ENCODE measurements at regions not wholly inside any gene's neighbourhood (a gene's known extent, or its start where the extent isn't known, plus 50 kb on each side); places are given as distances from the start of the nearest gene placed in this dataset.
"Not testable (repeated sequence)": the region's sequence is repeated elsewhere in the genome, so short reads cannot be mapped to it uniquely, and the experiment has no call there.

- no peak overlapping the region for H3K27ac ChIP-seq (ENCODE audit: low read depth in 1 of 2, low read length in 2 of 2)
- CTCF ChIA-PET, result no interaction called here
- H3K9me3 ChIP-seq (ENCODE audit: control insufficient read depth in 1 of 2, insufficient read depth in 1 of 2, low read length in 2 of 2), result peaks cover 0 to 12% of the 10 kb centered on the region in 2 experiments
- Mint-ChIP-seq H3K36me3 (ENCODE audit: low read depth) (no peaks in the 10 kb centered on the region), H3K9me3 (no peaks in the 10 kb centered on the region), H3K27me3 (no peaks in the 10 kb centered on the region), H3K4me1 (ENCODE audit: low read depth) (no peaks in the 10 kb centered on the region), H3K4me3 (no peak overlapping the region), H3K27ac (no peak overlapping the region)
- no peak for TF ChIP-seq CTCF (IDR thresholded peaks at IDR 0.05)
- H3K4me3 ChIP-seq (ENCODE audit: low read length), result no peak overlapping the region
- no peaks in the 10 kb centered on the region for H3K4me1 ChIP-seq (ENCODE audit: insufficient read depth, low read length)
- ATAC-seq (ENCODE audit: poor library complexity) (no peak), DNase-seq (no peak)
- POLR2A ChIA-PET, result no interaction called here
- intact Hi-C loops (cut with DNase I, micrococcal nuclease), result no loop called here
- no peaks in the 10 kb centered on the region for H3K36me3 ChIP-seq (ENCODE audit: insufficient read depth, low read length)
- H3K27me3 ChIP-seq (ENCODE audit: control insufficient read depth in 1 of 2, insufficient read depth in 2 of 2, low read length in 2 of 2), result no peaks in the 10 kb centered on the region
Observed at GRCh38 chrX:121871122-121871521, 823.7 kb downstream of the GLUD2 start.

- H3K4me1 Mint-ChIP-seq (ENCODE audit: low read depth), result no peaks in the 10 kb centered on the region
- CTCF ChIA-PET, result no interaction called here
- no peak for DNase-seq
- ATAC-seq (ENCODE audit: poor library complexity), result no peak
- no peak overlapping the region for H3K27ac Mint-ChIP-seq
- no peaks in the 10 kb centered on the region for H3K27me3 Mint-ChIP-seq
- H3K36me3 Mint-ChIP-seq (ENCODE audit: low read depth), result no peaks in the 10 kb centered on the region
- no peaks in the 10 kb centered on the region for H3K36me3 ChIP-seq (ENCODE audit: insufficient read depth, low read length)
- no peak overlapping the region for H3K4me3 Mint-ChIP-seq
- no peak for TF ChIP-seq CTCF (IDR thresholded peaks at IDR 0.05)
- H3K9me3 Mint-ChIP-seq, result no peaks in the 10 kb centered on the region
- intact Hi-C loops (cut with DNase I, micrococcal nuclease), result no loop called here
- POLR2A ChIA-PET, result no interaction called here
- H3K27me3 ChIP-seq (ENCODE audit: control insufficient read depth in 1 of 2, insufficient read depth in 2 of 2, low read length in 2 of 2), result no peaks in the 10 kb centered on the region
- H3K4me3 ChIP-seq (ENCODE audit: low read length), result no peak overlapping the region
- H3K4me1 ChIP-seq (ENCODE audit: insufficient read depth, low read length), result no peaks in the 10 kb centered on the region
- H3K9me3 ChIP-seq (ENCODE audit: control insufficient read depth in 1 of 2, insufficient read depth in 1 of 2, low read length in 2 of 2), result peaks cover 0 to under 1% of the 10 kb centered on the region in 2 experiments
- no peak overlapping the region for H3K27ac ChIP-seq (ENCODE audit: low read depth in 1 of 2, low read length in 2 of 2)
Observed at GRCh38 chrX:121876305-121876704, 828.9 kb downstream of the GLUD2 start.

GRCh38 chrX:121877337-121877736, 829.9 kb downstream of the GLUD2 start:
- intact Hi-C loops (cut with DNase I, micrococcal nuclease), result not testable (repeated sequence)

GRCh38 chrX:121886557-121886956, 839.1 kb downstream of the GLUD2 start:
- no peaks in the 10 kb centered on the region for H3K36me3 Mint-ChIP-seq (ENCODE audit: low read depth)
- intact Hi-C loops (cut with DNase I, micrococcal nuclease), result no loop called here
- no peak for TF ChIP-seq CTCF (IDR thresholded peaks at IDR 0.05)
- no peak for ATAC-seq (ENCODE audit: poor library complexity)
- Histone ChIP-seq H3K9me3 (ENCODE audit: control insufficient read depth in 1 of 2, insufficient read depth in 1 of 2, low read length in 2 of 2) (no peaks in the 10 kb centered on the region), H3K4me1 (ENCODE audit: insufficient read depth, low read length) (no peaks in the 10 kb centered on the region), H3K27ac (ENCODE audit: low read depth in 1 of 2, low read length in 2 of 2) (no peak overlapping the region), H3K36me3 (ENCODE audit: insufficient read depth, low read length) (no peaks in the 10 kb centered on the region), H3K4me3 (ENCODE audit: low read length) (no peak overlapping the region), H3K27me3 (ENCODE audit: control insufficient read depth in 1 of 2, insufficient read depth in 2 of 2, low read length in 2 of 2) (no peaks in the 10 kb centered on the region)
- no peaks in the 10 kb centered on the region for H3K4me1 Mint-ChIP-seq (ENCODE audit: low read depth)
- H3K27me3 Mint-ChIP-seq, result no peaks in the 10 kb centered on the region
- no peak overlapping the region for H3K27ac Mint-ChIP-seq
- no peak overlapping the region for H3K4me3 Mint-ChIP-seq
- DNase-seq, result no peak
- ChIA-PET CTCF (no interaction called here), POLR2A (no interaction called here)
- H3K9me3 Mint-ChIP-seq, result no peaks in the 10 kb centered on the region

More at GRCh38 chrX:121877337-121877736, 829.9 kb downstream of the GLUD2 start:
- H3K9me3 ChIP-seq (ENCODE audit: control insufficient read depth in 1 of 2, insufficient read depth in 1 of 2, low read length in 2 of 2); H3K27ac Mint-ChIP-seq; H3K36me3 ChIP-seq (ENCODE audit: insufficient read depth, low read length); H3K27ac ChIP-seq (ENCODE audit: low read depth in 1 of 2, low read length in 2 of 2); H3K9me3 Mint-ChIP-seq; H3K4me1 ChIP-seq (ENCODE audit: insufficient read depth, low read length); CTCF ChIA-PET; H3K27me3 ChIP-seq (ENCODE audit: control insufficient read depth in 1 of 2, insufficient read depth in 2 of 2, low read length in 2 of 2); H3K27me3 Mint-ChIP-seq; H3K36me3 Mint-ChIP-seq (ENCODE audit: low read depth); POLR2A ChIA-PET; H3K4me3 Mint-ChIP-seq; H3K4me3 ChIP-seq (ENCODE audit: low read length); ATAC-seq (ENCODE audit: poor library complexity); H3K4me1 Mint-ChIP-seq (ENCODE audit: low read depth); DNase-seq: not testable (repeated sequence)
